ENCODE measurements at regions not wholly inside any gene's neighbourhood (a gene's known extent, or its start where the extent isn't known, plus 50 kb on each side); places are given as distances from the start of the nearest gene placed in this dataset.

DNA sequence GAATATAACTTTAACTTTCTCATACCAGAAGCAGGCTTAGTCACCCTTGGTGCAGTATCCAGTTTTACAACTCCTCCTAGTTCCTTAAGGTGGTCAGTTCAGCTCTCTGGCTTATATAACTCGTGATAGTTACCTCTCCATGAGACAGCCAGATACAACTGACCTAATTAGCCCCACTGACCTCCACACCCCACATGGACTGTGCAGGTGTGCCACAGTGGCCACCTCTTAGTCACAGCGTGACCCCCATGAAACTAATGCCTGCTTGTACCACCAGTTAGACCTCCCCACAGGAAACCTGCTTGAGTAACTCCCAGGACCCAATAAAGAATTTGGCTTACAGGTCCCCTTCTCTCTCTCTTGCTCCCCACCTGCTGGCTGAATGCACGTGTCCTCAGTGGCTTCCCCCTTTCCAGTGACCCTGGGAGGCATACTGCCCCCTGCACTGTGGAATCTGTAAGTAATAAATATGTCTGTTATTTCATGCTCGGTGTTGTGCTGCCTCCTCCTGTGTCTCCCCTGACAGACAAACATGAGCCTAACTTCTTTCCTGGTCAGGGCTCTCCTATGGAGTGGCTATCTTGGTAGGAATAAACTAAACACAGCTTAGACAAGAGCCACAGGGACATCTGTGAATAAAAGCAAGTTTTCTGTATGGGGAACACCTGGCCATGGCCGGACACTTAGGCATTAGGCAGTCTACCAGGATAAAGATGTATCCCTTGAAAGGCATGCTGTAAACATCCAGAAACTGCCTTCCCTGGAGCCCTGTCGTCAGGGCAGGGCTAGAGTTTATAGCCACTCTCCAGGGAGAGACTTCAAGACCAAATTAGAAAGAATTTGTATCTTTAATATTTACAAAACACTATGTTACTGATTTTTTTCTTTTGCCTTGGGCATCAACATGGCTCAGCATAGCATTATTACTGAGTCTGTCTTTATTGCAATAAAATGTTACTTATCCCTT lies 209.7 kb upstream of the BOD1L1 start:
- H3K27me3 ChIP-seq (ENCODE audit: control insufficient read depth in 1 of 2, insufficient read depth in 2 of 2, low read length in 2 of 2) = no peaks in the 10 kb centered on the region
- H3K9ac ChIP-seq (ENCODE audit: low read depth in 1 of 2, low read length in 2 of 2) = no peak overlapping the region
- no peaks in the 10 kb centered on the region for H3K9me3 ChIP-seq (ENCODE audit: control insufficient read depth in 1 of 2, low read length in 2 of 2)
- no peak overlapping the region for H3K4me3 ChIP-seq (ENCODE audit: low read depth in 1 of 2, low read length in 2 of 2)
- H3K27ac ChIP-seq (ENCODE audit: low read depth, low read length) = no peak overlapping the region
- H3K4me1 ChIP-seq (ENCODE audit: control insufficient read depth in 1 of 2, insufficient read depth in 2 of 2, low read length in 2 of 2) = peaks cover 6 to 9% of the 10 kb centered on the region in 2 donors
- no peaks in the 10 kb centered on the region for H3K36me3 ChIP-seq (ENCODE audit: control insufficient read depth in 1 of 2, insufficient read depth in 2 of 2, low read length in 2 of 2)

DNA sequence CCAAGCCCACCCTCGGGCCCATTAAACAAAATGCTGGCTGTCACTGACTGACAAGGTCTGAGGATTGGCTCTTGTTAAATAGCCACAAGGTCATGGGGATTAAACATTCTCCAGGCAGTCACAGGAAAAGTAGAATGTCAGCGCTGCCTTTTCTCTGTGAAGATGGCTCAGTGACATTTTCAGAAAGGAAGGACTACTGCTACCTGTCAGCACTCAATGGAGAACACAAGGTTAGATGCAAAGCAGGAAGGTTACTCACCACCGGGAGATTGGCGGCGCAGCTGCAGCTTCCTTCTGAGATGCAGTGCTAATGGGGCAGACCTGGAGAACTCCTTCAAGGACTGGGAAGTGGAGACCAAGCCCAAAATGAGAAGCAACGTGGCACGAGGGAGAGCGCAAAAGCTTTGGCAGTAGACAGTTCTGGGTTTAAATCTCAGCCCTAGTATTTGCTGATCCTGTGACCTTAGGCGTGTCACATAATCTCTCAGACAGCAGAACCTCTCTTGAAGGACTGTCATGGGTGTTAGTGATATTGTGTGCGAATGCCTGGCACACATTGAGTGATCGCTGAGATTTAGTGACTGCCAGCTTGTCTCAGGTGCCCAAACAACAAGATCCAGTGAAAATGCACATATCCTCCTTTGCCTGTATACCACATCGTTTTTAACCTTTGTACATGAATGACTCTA lies 213.1 kb upstream of the BOD1L1 start:
- Histone ChIP-seq H3K27me3 (ENCODE audit: control insufficient read depth in 1 of 2, insufficient read depth in 2 of 2, low read length in 2 of 2) (no peaks in the 10 kb centered on the region), H3K9ac (ENCODE audit: low read depth in 1 of 2, low read length in 2 of 2) (peak overlapping the region; percentile 5 to 58), H3K27ac (ENCODE audit: low read depth, low read length) (peak overlapping the region; percentile 8), H3K4me1 (ENCODE audit: control insufficient read depth in 1 of 2, insufficient read depth in 2 of 2, low read length in 2 of 2) (peaks cover 6 to 9% of the 10 kb centered on the region in 2 donors), H3K9me3 (ENCODE audit: control insufficient read depth in 1 of 2, low read length in 2 of 2) (no peaks in the 10 kb centered on the region), H3K4me3 (ENCODE audit: low read depth in 1 of 2, low read length in 2 of 2) (peak overlapping the region; percentile 53 to 70), H3K36me3 (ENCODE audit: control insufficient read depth in 1 of 2, insufficient read depth in 2 of 2, low read length in 2 of 2) (no peaks in the 10 kb centered on the region)

DNA sequence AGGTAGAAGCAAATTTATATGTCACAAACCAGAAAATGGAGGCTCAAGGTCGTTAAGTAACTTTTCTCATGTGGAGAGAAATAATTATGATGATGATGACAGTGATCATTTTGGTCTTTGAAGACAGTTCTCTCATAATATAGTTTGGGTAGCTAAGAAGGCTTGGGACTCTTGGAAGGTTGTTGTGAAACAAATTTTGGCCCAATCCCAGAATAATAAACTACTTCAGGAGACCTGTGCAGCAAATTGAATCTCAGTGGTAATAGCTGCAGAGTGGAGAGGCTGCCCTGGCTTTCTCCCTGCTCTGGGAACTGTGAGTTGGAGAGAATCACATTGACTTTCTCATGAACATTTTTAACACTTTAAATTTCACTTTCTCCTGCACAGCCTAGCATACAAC lies 217.2 kb upstream of the BOD1L1 start:
- H3K9me3 ChIP-seq (ENCODE audit: control insufficient read depth in 1 of 2, low read length in 2 of 2) = no peaks in the 10 kb centered on the region
- H3K4me1 ChIP-seq (ENCODE audit: control insufficient read depth in 1 of 2, insufficient read depth in 2 of 2, low read length in 2 of 2) = peaks cover 6 to 9% of the 10 kb centered on the region in 2 donors
- no peak overlapping the region for H3K27ac ChIP-seq (ENCODE audit: low read depth, low read length)
- no peaks in the 10 kb centered on the region for H3K27me3 ChIP-seq (ENCODE audit: control insufficient read depth in 1 of 2, insufficient read depth in 2 of 2, low read length in 2 of 2)
- no peaks in the 10 kb centered on the region for H3K36me3 ChIP-seq (ENCODE audit: control insufficient read depth in 1 of 2, insufficient read depth in 2 of 2, low read length in 2 of 2)
- no peak overlapping the region for H3K4me3 ChIP-seq (ENCODE audit: low read depth in 1 of 2, low read length in 2 of 2)
- no peak overlapping the region for H3K9ac ChIP-seq (ENCODE audit: low read depth in 1 of 2, low read length in 2 of 2)

DNA sequence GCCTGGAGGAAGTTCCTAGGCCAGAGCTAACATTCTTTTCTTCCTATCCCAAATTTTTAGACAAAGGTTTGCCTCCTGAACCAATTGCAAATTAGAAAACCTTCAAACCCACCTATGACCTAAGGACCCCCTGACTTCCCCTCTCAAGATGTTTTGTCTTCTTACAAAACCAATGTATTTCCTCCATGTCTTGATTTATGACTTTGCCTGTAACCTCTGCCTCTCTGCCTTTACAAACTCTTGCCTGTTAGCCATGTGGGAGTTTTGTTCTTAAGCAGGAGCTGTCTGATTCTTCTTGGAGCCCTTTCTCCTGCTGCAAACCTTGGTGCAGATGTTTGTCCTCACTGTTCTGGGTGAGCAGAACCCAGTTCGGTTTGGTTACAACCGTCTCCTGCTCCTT lies 222.3 kb upstream of the BOD1L1 start:
- no peak overlapping the region for H3K4me3 ChIP-seq (ENCODE audit: low read depth in 1 of 2, low read length in 2 of 2)
- peaks cover 0 to 16% of the 10 kb centered on the region in 2 donors for H3K4me1 ChIP-seq (ENCODE audit: control insufficient read depth in 1 of 2, insufficient read depth in 2 of 2, low read length in 2 of 2)
- no peak overlapping the region for H3K27ac ChIP-seq (ENCODE audit: low read depth, low read length)
- H3K27me3 ChIP-seq (ENCODE audit: control insufficient read depth in 1 of 2, insufficient read depth in 2 of 2, low read length in 2 of 2) = no peaks in the 10 kb centered on the region
- H3K9ac ChIP-seq (ENCODE audit: low read depth in 1 of 2, low read length in 2 of 2) = no peak overlapping the region
- no peaks in the 10 kb centered on the region for H3K36me3 ChIP-seq (ENCODE audit: control insufficient read depth in 1 of 2, insufficient read depth in 2 of 2, low read length in 2 of 2)
- H3K9me3 ChIP-seq (ENCODE audit: control insufficient read depth in 1 of 2, low read length in 2 of 2) = no peaks in the 10 kb centered on the region

DNA sequence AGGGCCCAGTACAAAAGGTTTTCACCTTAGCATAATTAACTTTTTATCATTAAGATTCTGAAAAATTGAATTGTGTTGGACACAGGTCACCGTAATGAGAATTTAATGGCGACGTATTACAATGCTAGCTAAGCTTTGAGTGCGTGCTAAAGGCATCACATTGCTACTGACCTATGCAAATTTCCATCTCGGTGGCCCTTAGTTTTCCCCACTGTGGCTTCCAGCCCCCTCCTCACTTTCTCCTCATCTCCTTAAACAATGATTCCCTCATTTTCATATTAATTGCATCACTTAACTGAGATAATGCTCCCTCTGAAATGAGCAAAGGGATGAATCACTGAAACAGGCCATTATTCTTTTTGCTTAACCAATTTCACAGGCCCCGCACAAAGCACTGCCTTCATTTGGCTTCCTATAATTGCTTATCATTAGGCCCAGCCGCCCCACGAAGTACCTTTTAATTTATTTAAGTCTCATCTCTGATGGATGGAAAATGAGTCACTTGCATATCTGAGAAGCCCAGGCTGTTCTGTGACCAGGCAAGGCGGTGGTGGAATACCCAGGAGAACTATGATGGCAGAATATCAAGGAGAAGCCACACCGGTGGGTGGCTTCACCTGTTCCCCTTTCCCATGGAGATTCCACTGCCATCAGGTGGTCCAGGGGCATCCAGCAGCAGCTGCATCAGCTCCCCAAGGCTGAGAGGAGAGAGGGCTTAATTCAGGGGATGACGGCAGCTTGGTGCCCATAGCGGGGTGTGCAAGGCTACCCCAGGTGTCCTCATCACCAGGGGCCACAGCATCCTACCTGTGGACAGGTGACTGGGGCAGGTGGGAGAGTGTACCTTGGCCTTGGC lies 223.8 kb upstream of the BOD1L1 start:
- H3K9me3 ChIP-seq (ENCODE audit: control insufficient read depth in 1 of 2, low read length in 2 of 2) = no peaks in the 10 kb centered on the region
- no peak overlapping the region for H3K9ac ChIP-seq (ENCODE audit: low read depth in 1 of 2, low read length in 2 of 2)
- no peak overlapping the region for H3K4me3 ChIP-seq (ENCODE audit: low read depth in 1 of 2, low read length in 2 of 2)
- H3K36me3 ChIP-seq (ENCODE audit: control insufficient read depth in 1 of 2, insufficient read depth in 2 of 2, low read length in 2 of 2) = no peaks in the 10 kb centered on the region
- H3K27me3 ChIP-seq (ENCODE audit: control insufficient read depth in 1 of 2, insufficient read depth in 2 of 2, low read length in 2 of 2) = no peaks in the 10 kb centered on the region
- peaks cover 8 to 19% of the 10 kb centered on the region in 2 donors for H3K4me1 ChIP-seq (ENCODE audit: control insufficient read depth in 1 of 2, insufficient read depth in 2 of 2, low read length in 2 of 2)
- H3K27ac ChIP-seq (ENCODE audit: low read depth, low read length) = no peak overlapping the region

DNA sequence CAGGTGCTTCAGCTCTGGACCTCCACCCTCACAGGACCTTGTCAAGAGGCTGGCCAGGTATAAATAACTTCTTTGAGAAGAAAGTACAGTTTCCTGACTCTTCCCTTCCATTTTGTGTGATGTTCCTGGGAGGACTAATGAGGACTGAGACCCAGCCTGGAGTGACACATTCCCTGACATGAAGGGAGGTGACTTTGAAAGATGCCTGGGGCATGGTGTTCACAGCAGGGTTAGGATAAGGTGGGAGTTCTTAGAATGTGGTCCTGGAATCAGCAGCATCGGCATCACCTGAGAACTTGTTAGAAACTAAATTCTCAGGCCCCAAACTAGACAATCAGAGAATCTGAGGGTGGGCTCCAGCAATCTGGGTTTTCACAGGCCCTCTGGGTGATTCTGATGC lies 224.9 kb upstream of the BOD1L1 start:
- Histone ChIP-seq H3K9me3 (ENCODE audit: control insufficient read depth in 1 of 2, low read length in 2 of 2) (no peaks in the 10 kb centered on the region), H3K36me3 (ENCODE audit: control insufficient read depth in 1 of 2, insufficient read depth in 2 of 2, low read length in 2 of 2) (no peaks in the 10 kb centered on the region), H3K9ac (ENCODE audit: low read depth in 1 of 2, low read length in 2 of 2) (no peak overlapping the region), H3K4me1 (ENCODE audit: control insufficient read depth in 1 of 2, insufficient read depth in 2 of 2, low read length in 2 of 2) (peaks cover 13 to 20% of the 10 kb centered on the region in 2 donors), H3K4me3 (ENCODE audit: low read depth in 1 of 2, low read length in 2 of 2) (no peak overlapping the region), H3K27me3 (ENCODE audit: control insufficient read depth in 1 of 2, insufficient read depth in 2 of 2, low read length in 2 of 2) (no peaks in the 10 kb centered on the region), H3K27ac (ENCODE audit: low read depth, low read length) (no peak overlapping the region)

DNA sequence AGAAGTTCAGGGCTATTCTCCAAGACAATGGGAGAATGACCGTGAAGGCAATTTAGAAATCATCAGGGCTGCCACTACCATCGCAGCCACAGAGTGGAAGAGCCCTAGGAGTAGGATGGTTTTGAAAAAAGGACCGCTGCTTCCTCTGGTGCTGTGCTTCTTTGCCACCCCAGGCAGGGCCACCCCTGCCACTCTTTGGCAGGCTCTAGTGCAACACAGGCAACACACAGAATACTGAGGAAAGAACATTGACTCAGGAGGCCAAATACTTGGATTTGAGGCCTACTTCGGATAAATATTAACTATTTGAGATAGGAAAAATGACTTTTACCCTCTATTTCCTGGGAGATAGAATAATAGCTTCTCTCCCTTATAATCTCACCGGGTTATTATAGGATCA lies 228.9 kb upstream of the BOD1L1 start:
- Histone ChIP-seq H3K27ac (ENCODE audit: low read depth, low read length) (no peak overlapping the region), H3K4me1 (ENCODE audit: control insufficient read depth in 1 of 2, insufficient read depth in 2 of 2, low read length in 2 of 2) (peaks cover 20 to 23% of the 10 kb centered on the region in 2 donors), H3K9me3 (ENCODE audit: control insufficient read depth in 1 of 2, low read length in 2 of 2) (no peaks in the 10 kb centered on the region)

DNA sequence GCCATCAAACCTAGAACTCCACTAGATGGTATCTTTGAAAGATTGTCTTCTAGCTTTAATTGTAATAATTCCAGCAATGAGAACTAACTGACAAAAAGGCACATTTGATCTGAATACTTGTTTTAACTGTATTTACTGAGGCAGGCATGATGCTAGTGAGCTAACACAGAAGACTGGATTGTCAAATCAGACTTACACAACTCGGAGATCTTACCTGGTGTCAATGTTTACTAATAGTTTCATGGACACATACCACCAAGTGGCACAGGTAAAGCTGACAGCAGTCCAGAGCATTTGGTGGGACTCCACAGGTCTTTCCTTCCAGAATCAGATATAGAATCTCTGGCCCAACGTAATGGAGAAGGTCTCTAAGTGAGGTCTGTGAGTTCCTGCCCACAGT lies 229.9 kb upstream of the BOD1L1 start:
- H3K4me3 ChIP-seq (ENCODE audit: low read depth in 1 of 2, low read length in 2 of 2) = no peak overlapping the region
- H3K27me3 ChIP-seq (ENCODE audit: control insufficient read depth in 1 of 2, insufficient read depth in 2 of 2, low read length in 2 of 2) = no peaks in the 10 kb centered on the region
- peaks cover 3 to 8% of the 10 kb centered on the region in 2 donors for H3K9me3 ChIP-seq (ENCODE audit: control insufficient read depth in 1 of 2, low read length in 2 of 2)
- peaks cover 20 to 23% of the 10 kb centered on the region in 2 donors for H3K4me1 ChIP-seq (ENCODE audit: control insufficient read depth in 1 of 2, insufficient read depth in 2 of 2, low read length in 2 of 2)
- H3K36me3 ChIP-seq (ENCODE audit: control insufficient read depth in 1 of 2, insufficient read depth in 2 of 2, low read length in 2 of 2) = no peaks in the 10 kb centered on the region
- H3K27ac ChIP-seq (ENCODE audit: low read depth, low read length) = no peak overlapping the region
- H3K9ac ChIP-seq (ENCODE audit: low read depth in 1 of 2, low read length in 2 of 2) = no peak overlapping the region

More for the DNA sequence above, 228.9 kb upstream of the BOD1L1 start:
- Histone ChIP-seq H3K9ac (ENCODE audit: low read depth in 1 of 2, low read length in 2 of 2) (no peak overlapping the region), H3K4me3 (ENCODE audit: low read depth in 1 of 2, low read length in 2 of 2) (no peak overlapping the region), H3K27me3 (ENCODE audit: control insufficient read depth in 1 of 2, insufficient read depth in 2 of 2, low read length in 2 of 2) (no peaks in the 10 kb centered on the region), H3K36me3 (ENCODE audit: control insufficient read depth in 1 of 2, insufficient read depth in 2 of 2, low read length in 2 of 2) (no peaks in the 10 kb centered on the region)

DNA sequence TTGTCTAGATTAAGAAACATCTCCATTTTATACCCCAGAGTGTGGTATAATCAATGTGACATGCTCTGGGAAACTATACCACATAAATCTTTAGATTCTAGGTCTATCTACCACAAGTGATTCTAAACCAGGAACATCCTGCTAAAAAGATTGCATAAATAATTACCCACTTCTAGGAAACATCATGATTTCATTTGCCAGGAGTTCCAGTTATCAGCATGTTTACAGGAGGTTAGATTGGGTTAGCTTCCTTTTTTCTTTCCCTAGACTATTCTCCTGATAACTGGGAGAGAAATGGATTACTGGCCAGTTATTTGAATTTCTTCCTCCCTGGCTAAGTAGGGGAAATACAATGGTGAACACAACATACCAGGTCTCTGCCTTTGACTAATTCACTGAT lies 230.3 kb upstream of the BOD1L1 start:
- Histone ChIP-seq H3K9me3 (ENCODE audit: control insufficient read depth in 1 of 2, low read length in 2 of 2) (peaks cover 3 to 9% of the 10 kb centered on the region in 2 donors), H3K4me3 (ENCODE audit: low read depth in 1 of 2, low read length in 2 of 2) (no peak overlapping the region), H3K27me3 (ENCODE audit: control insufficient read depth in 1 of 2, insufficient read depth in 2 of 2, low read length in 2 of 2) (no peaks in the 10 kb centered on the region), H3K9ac (ENCODE audit: low read depth in 1 of 2, low read length in 2 of 2) (no peak overlapping the region), H3K36me3 (ENCODE audit: control insufficient read depth in 1 of 2, insufficient read depth in 2 of 2, low read length in 2 of 2) (no peaks in the 10 kb centered on the region), H3K27ac (ENCODE audit: low read depth, low read length) (no peak overlapping the region), H3K4me1 (ENCODE audit: control insufficient read depth in 1 of 2, insufficient read depth in 2 of 2, low read length in 2 of 2) (peaks cover 20 to 23% of the 10 kb centered on the region in 2 donors)

Measured in duodenal mucosa (tissue), 2 donors.